NCI-H1105 (cell line): ENCODE measurements at regions not wholly inside any gene's neighbourhood (a gene's known extent, or its start where the extent isn't known, plus 50 kb on each side); places are given as distances from the start of the nearest gene placed in this dataset.

Experiments
- DNase-seq: peaks from one replicate; lab custom pipeline; 2025; lab: John Stamatoyannopoulos, UW

DNA sequence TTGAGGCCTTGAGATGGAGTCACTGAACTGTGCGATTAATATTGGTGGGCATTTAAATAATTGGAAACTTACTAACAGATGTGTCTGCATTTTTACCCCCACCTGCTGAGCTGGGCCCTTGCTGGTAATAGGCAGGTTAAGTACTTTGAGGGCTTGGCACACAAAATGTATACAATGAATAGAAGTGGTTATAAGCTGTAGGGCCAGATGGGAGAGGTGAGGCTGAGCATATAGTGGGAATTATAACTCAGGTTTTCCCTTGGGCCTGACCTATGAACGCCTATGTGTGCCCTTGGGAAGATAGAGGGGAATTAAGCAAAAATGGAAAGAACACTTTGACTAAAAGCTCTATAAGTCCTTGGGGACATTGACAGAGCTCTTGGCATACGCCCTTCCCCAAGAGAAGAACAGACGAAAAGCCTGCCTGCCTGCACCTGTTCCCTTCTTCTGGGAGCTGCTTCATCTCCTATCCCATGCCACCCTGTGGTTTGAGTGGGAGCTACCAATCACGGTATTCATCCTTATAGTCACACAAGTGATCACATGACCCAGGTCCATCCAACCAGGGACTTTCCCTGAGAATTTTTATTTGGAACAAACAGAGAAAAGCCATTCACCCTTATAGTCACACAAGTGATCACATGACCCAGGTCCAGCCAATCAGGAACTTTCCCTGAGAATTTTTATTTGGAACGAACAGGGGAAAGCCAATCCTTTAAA, 260.7 kb upstream of the CSF3R start:
- DNase-seq = peak; percentile 36

DNA sequence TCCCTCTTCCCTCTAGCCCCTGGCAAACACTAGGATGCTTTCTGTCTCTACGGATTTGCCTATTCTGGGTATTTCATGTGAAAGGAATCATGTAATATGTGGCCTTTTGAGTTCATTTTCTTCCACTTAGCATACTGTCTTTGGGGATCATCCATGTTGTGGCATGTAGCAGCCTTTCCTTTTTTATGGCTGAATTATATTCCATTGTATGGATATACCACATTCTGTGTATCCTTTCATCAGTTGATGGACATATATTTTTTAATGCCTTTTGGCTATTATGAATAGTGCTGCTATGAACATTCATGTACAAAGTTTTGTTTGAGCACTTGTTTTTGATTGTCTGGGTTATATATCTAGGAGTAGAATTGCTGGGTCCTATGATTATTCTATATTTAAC, 258.4 kb upstream of the CSF3R start:
- DNase-seq = no peak

DNA sequence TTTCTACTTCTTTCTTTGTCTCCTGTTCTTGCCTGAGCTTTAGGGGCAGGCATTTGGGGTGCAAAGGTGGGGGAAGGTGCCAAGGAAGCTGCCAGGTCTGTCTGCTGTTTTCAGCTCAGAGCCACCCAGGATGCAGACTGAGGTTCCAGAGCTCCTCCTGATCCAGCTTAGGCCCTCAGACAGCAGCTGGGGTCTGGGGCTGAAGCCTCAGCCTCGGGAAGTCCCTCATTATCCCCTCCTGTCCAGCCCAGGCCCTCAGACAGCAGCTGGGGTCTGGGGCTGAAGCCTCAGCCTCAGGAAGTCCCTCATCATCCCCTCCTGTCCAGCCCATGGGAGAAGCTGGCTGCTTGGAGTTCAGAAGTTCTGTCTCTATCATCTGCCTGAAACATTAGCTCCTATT, 257.7 kb upstream of the CSF3R start:
- no peak for DNase-seq

DNA sequence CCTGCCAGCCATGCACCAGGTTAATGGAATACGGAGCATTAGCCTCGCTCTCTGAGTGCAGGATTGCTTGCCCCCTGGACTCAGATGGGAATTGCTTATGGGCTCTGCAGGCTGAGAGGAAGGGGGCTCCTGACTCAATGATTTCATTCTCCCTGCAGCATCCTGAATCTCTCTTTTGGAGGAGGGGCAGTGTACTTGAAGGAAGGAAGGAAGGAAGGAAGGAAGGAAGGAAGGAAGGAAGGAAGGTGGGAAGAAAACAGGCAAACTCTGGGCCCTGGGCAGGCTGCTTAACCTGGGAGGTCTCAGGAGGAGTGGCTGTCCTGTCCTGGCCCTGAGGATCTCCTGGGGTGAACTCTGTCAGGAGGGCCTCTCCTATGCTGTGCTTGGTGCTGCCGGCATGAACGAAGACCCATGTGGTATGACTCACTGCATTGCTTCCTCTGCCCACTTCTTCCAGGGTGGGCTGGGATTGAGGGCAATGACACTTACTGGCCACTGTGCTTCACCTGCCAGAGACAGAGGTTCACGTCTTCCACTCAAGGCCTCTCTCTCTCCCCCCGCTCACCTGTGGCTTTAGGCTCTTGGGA, 257.1 kb upstream of the CSF3R start:
- no peak for DNase-seq

DNA sequence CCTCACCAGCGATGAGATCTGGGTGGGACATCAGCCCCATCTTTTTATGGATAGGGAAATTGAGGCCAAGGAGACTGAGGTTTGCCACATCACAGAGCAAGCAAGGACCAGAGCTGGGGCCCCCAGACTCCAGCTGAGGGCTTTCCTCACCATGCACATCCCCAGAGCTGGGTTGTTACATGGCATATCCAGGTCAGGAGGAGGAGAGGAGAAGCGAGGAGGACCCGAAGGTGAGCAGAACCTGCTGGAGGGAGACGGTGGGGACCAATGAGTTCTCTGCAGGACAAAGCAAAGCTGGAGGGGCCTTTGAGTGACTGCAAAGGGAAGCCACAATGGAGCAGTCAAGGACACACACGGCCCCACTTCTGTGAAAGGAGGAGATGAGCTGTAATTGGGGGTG, 255.5 kb upstream of the CSF3R start:
- no peak for DNase-seq

DNA sequence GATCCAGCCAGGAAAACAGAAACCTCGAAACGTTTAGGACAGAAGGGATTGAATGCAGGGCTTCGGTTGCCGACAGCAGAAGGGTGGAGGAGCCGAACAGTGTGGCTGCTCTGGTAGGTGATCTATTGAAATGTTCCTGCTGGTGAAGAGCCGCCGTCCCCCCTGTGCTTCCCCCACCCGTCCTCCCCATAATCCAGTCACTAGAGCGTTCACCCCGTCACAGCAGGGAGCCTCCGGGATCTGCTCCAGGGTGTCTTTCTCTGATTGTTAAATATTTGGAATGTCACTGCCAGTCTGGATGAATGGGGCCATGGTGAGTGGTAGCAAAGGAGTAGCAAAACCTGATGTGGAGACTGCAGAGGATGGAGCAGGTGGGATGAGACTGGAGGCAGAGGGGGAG, 255.1 kb upstream of the CSF3R start:
- no peak for DNase-seq

DNA sequence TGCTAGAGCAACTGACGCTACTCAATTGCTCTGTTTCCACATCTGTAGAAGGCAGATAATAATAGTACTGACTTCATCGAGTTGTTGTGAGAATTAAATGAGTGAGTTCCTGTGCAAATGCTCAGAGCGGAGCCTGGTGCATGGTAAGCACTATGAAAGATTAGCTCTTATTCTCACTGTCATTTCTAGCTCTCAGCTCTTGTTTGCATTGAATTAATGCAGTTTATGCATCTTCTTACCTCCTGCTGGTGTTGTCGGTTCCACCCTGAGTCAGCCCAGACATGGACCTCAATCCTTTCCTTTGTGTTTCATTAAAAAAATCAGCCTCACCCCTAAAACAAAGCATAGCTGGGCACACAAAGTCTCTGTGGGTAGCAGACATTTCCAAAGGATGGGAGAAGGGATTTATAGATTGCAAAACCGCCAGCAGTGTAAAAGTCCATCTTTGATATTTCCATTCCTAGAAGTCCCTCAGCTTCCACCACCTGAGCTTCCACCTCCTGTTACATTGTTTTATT, 254.4 kb upstream of the CSF3R start:
- DNase-seq = no peak

DNA sequence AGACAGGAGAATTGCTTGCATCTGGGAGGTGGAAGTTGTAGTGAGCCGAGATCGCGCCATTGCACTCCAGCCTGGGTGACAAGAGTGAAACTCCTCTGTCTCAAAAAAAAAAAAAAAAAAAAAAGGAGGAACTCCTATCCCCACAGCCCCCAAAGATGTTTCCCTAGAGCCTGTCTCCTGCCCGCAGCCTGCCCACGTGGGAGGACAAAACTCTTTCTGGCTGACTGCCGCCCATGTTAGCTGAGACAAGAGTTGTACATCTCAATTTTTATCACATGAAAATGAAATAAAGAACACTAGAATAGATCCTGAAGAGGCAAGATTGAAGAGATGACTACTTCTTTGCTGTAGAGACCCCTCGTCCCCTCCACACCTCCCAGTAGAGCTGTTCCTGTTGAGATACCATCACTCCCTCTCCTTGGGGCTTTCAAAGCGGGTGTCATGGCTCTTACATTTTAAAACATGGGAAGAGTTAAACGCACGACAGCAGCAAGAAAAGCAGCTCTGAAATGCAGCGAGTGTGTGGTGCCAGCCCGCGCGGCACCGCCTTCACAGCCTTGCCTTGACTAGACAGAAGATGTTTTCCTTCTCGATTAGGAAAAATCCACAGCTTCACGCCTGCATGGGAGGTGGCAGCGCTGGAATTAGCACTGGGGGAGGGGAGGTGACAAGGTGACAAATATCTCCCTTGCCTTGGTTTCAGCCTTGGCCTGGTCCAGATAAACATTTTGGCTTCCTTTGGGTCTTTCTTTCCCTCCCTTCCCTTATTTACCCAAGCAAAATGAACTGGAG, 253.4 kb upstream of the CSF3R start:
- DNase-seq = no peak

DNA sequence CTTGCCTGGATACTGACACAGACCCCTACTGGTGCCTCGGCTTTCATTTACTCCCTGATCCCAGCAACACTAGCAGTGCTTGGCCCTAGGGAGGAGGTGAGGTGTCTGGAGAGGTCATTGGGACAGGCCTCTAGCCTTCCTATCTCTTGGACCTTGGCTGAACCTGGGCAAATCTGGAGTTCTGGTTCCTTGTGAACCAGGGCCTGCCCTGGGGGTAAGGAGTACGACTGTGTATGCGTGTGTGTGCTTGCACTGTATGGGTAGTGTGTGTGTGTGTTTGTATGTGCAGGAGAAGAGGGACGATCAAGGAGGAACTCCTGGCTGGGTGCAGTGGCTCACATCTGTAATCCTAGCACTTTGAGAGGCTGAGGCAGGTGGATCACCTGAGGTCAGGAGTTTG, 252.7 kb upstream of the CSF3R start:
- no peak for DNase-seq

DNA sequence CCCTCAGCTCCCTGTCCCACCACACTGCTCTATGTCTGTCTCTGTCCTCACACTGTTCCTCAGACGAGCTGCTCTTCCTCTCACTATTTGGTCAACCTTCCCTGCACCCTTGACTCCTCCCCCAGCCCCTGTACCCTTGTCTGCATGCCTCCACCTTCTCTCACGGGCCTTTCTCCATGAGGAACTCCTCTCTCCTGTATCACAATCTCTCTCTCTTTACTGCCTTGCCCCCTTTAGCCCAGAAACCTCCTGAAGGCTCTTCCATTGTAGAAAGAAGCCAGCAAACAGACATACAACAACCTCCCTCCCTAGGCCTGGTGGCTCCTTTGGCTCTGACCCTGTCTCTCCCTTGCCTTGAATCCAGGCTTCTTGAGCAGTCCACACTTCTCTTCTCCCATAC, 251.6 kb upstream of the CSF3R start:
- no peak for DNase-seq

DNA sequence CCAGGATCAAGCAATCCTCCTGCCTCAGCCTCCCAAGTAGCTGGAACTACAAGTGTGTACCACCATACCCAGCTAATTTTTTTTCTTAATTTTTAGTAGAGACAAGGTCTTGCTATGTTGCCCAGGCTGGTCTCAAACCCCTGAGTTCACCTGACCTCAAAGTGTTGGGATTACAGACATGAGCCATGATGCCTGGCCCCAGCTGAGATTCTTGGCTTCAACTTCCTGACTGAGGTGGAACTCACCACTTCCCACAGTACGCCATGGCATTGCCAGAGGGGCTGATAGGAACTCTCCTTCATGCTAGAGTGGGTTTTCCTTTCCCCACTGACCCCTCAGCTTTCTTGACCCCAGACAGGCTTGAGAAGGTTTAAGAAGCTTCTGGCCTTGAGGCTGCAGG, 251.0 kb upstream of the CSF3R start:
- no peak for DNase-seq

DNA sequence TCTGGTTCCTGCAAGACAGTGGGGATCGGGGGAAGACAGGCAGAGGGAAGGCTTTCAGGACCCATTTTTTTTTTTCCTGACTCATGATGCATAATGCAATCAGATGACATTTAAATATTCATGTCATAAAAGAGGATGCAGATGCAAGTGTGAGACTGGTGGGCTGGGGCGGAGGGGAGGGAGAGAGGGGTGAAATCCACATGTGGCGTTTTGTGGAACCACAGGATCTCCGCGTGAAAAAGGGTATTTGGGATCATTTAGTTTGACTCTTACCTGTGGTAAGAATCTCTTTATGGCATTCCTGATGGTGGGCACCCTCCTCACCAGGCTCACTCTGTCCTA, 249.3 kb upstream of the CSF3R start:
- no peak for DNase-seq

DNA sequence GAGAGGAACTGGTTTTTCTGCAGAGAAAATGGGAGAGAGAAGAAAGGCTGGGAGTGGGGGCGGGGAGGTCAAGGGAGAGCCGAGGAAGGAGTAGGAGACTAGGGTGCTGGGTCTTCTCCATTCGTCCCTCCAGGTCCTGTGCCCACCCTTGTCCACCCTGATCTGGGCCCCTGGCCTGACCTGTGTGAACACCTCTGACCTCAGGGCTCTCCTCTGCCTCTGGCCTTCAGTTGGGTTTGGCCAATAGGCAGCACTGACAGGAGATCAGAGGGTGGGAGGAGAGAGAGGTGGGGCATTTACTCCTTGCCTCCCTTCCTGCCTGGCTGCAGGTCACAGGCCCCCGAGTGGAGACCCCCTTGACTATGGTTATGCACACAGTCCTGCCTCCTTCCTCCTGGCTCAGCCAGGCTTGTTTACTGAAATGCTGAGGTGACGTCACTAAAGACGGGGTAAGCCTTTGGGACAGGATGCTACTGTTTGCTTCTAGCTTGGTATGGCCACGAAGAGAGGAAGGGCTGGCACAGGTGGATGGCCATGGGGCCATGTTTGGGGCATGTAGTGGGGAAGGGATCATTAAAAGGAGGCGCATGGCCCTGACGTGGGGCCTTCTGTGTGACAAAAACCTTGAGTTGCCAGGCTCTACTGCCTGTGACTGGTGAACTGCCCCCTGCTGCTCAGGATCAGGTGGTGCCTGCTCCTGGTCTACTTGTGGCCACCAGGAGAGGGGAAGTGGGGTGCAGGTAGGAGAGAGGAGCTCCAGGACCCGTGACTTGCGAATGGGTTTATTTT, 248.7 kb upstream of the CSF3R start:
- no peak for DNase-seq

DNA sequence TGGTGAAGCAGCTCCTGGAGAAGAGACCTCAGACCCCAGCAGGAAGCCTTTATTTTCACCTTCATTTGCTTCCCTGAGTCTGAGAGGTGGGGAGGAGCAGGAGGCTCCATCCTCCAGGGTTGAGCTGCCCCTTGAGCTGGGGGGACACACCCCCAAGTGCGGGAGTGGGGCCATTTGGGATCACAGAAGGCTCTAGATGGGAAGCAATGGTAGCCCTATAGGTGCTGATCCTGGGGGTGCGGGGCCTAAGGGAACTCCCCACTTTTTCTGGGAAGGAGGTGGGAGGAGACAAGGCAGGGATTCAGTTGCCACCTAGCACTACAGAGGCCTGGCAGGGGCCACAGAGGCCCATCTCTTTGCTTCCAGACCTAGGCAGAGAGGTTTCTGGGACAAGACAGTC, 247.9 kb upstream of the CSF3R start:
- DNase-seq = no peak

DNA sequence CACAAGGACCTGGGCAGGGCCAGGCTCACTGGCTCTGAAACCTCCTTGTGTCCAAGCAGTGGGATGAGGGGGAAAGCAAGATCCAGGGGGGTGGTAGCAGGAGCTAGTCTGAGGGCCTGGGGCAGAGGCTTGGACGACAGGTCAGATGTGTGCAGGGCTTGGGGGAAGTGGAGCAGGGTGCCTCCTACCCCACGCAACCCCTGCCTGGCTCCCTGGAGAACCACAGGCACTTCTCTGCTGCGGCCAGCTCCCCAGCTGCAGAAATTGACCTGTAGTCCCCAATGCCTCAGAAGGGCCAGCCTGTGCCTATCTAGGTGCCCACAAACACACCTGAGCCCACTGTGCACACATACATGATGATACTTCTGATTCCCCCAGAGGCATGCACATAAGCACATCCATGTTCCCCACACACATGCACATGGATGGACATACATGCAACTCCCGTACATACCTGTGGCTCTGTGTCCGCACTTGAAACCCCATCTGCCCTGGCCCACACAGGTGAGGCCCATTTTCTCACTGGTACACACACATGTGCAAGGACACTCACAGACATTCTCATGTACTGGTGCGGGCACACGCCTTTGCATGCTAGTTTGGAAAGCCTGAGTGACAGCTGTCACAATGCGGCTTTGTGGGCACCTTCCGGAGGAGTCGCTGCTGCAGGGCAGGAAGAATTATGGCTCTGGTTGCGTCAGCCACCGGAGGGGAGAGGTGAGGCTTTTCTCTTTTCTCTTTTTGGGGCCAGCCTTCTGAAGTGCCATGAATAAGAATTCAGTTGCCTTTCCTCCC, 247.2 kb upstream of the CSF3R start:
- no peak for DNase-seq

DNA sequence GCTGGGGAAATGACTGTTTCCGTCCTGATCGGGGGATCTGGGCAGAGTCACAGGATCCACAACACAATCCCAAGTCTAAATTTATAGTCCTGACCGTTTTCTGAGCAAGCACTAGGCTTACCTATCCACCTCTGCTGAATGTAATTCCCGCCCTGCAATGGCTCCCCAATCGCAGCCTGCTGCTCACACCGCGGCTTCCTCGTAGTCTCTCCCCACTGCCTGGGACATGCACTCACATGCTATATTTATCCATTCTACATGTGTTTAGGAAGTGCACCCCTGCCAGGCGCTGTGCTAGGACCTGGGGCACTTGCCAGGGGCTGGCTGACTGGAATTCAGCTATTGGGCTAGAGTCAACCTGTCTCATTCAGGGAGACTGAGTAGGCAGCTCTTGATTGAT, 246.6 kb upstream of the CSF3R start:
- no peak for DNase-seq

DNA sequence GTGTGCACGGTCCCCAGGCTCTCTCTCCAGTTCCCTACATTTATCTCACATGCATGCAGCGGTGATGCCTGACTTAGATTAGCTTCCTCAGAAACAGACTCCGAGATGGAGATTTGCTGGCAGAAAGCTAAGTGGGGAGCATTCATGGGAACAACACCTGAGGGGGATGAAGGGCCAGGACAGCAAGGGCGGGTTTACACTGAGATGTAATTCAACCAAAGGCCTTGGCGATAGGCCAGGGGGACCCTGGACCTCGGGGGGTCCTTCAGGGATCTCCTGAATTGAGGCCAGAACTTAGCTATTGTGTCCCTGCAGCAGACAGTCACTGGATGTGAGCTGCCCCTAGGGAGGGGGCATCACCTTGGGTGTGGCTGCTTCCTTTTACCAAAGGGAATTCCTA, 246.1 kb upstream of the CSF3R start:
- no peak for DNase-seq

DNA sequence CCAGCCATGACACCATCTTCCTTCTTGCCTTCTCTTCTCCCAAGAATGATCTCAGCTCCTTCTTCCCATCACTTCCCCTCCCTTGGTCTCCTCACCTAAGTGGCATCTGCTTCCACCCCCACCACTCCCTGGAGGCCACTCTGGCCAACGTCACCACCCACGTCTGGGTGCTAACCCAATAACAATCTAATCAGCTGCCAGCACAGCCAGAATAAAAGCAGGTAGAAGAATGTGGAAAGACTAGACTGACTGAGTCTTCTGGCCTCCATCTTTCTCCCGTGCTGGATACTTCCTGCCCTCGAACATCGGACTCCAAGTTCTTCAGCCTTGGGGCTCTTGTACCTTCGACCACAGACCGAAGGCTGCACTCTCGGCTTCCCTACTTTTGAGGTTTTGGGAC, 245.3 kb upstream of the CSF3R start:
- no peak for DNase-seq

DNA sequence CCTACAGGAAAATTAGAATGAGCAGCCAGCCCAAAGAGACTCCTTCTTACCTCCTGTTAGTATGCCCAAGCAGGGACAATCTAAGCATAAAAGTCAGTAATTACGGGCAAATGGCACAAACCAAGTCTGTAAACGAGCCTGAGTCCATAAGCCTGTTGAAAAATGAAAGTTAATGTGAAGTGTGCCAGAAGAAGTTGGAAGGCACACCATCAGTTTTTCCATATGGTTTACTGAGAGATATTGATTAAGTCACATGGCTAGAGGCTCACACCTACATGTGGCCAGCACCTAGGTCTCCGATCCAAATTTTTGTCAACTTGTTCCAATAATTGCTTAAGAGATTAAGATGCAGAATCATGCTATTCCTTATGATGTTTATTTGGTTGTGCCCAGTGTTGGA, 242.4 kb upstream of the CSF3R start:
- no peak for DNase-seq

DNA sequence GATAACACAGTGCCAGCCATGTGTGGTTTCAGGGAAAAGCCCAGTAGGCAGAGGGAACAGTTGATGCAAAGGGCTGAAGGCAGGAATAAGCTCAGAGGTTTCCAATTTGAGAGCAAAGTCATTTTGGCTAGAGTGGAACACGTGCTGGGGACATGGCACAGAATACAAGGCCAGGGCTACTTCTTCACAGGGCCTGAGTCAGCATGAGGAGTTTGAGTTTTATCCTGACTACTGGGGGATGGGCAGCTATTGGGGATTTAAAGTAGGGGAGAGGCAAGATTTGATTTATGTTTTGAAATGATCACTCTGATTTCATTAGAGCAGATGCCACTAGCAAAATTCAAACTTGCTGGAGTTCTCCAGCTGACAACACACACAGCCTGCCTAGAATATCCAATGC, 241.1 kb upstream of the CSF3R start:
- no peak for DNase-seq

DNA sequence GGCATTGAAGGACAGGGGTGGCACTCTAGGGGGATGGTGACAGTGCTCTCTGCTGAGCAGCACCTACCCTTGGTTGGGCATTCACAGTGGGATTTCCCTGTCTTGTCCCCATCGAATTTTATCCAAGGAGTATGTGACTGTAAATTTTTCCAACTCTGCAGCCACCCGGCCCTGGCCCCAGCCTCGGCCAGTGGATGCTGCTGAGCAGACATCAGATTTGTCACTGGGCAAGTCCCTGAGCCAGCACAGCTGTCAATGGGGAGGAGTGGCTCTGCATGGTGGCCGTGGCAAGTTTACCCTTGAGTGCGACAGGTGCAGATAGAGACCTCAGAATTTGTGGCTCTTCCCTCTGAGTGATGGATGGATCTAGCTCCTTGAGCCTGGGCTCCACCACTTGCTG, 240.2 kb upstream of the CSF3R start:
- DNase-seq = no peak

DNA sequence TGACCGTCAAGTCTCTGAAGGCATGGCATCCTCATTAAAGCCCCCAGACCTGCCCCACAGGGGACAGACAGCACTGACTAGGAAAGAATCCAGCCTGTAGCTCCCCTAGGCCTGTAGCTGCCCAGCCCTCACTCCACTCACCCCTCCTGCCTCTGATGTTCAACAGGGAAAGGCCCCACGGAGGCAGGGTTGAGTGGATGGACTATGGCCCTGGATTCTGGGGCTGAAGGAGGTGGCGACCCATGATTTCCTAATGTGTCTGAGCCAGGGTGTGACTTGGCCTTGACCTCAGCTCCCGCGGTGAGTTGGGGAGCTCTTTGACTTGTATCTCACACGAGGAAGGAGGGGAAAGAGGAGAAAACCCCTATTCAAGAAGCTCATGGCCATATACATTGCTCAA, 238.5 kb upstream of the CSF3R start:
- no peak for DNase-seq
